IPS-18a (cell line): ENCODE measurements at regions not wholly inside any gene's neighbourhood (a gene's known extent, or its start where the extent isn't known, plus 50 kb on each side); places are given as distances from the start of the nearest gene placed in this dataset.

Source experiments
- H3K27ac ChIP-seq: one replicate; pipeline ENCODE4 v1.5.1; 2013; ENCODE audit warnings: low read length
- H3K27me3 ChIP-seq: one replicate; pipeline ENCODE4 v1.6.1; 2013; ENCODE audit warnings: mild to moderate bottlenecking, low read length; ENCODE audit not compliant: control insufficient read depth, insufficient read depth
- H3K36me3 ChIP-seq: one replicate; pipeline ENCODE4 v1.6.1; 2013; ENCODE audit warnings: low read depth, low read length; ENCODE audit not compliant: control insufficient read depth
- H3K4me1 ChIP-seq: one replicate; pipeline ENCODE4 v1.6.1; 2013; ENCODE audit warnings: low read depth, low read length; ENCODE audit not compliant: control insufficient read depth
- H3K4me3 ChIP-seq: one replicate; pipeline ENCODE4 v1.5.1; 2013; ENCODE audit warnings: low read length
- H3K9ac ChIP-seq: one replicate; pipeline ENCODE4 v1.6.1; 2013; ENCODE audit warnings: mild to moderate bottlenecking, low read length, moderate library complexity
- H3K9me3 ChIP-seq: one replicate; pipeline ENCODE4 v1.6.1; 2013; ENCODE audit warnings: low read depth, low read length; ENCODE audit not compliant: control insufficient read depth

GRCh38 chr9:115495836-115496235 lies 377.9 kb upstream of the TNC start:
- no peak overlapping the region for H3K4me3 ChIP-seq
- no peaks in the 10 kb centered on the region for H3K27me3 ChIP-seq
- no peak overlapping the region for H3K27ac ChIP-seq
- peaks cover 6% of the 10 kb centered on the region for H3K4me1 ChIP-seq
- no peaks in the 10 kb centered on the region for H3K9me3 ChIP-seq
- no peak overlapping the region for H3K9ac ChIP-seq
- H3K36me3 ChIP-seq, result peaks cover 3% of the 10 kb centered on the region

GRCh38 chr9:115498303-115498702 lies 380.3 kb upstream of the TNC start:
- Histone ChIP-seq H3K27me3 (no peaks in the 10 kb centered on the region), H3K4me3 (no peak overlapping the region), H3K27ac (no peak overlapping the region), H3K4me1 (peaks cover 2% of the 10 kb centered on the region), H3K9me3 (no peaks in the 10 kb centered on the region), H3K9ac (no peak overlapping the region), H3K36me3 (peaks cover 3% of the 10 kb centered on the region)

GRCh38 chr9:115507148-115507547 lies 389.2 kb upstream of the TNC start:
- no peaks in the 10 kb centered on the region for H3K27me3 ChIP-seq
- no peak overlapping the region for H3K4me3 ChIP-seq
- H3K27ac ChIP-seq, result no peak overlapping the region
- H3K9ac ChIP-seq, result no peak overlapping the region
- no peaks in the 10 kb centered on the region for H3K36me3 ChIP-seq
- H3K4me1 ChIP-seq, result no peaks in the 10 kb centered on the region
- no peaks in the 10 kb centered on the region for H3K9me3 ChIP-seq

GRCh38 chr9:115513148-115513547 lies 395.2 kb upstream of the TNC start:
- Histone ChIP-seq H3K27me3 (no peaks in the 10 kb centered on the region), H3K4me3 (no peak overlapping the region), H3K27ac (no peak overlapping the region), H3K9ac (no peak overlapping the region), H3K36me3 (no peaks in the 10 kb centered on the region), H3K9me3 (no peaks in the 10 kb centered on the region), H3K4me1 (peaks cover 22% of the 10 kb centered on the region)

GRCh38 chr9:115514454-115514853 lies 396.5 kb upstream of the TNC start:
- H3K9ac ChIP-seq, result no peak overlapping the region
- H3K27me3 ChIP-seq, result no peaks in the 10 kb centered on the region
- no peak overlapping the region for H3K4me3 ChIP-seq
- peaks cover 22% of the 10 kb centered on the region for H3K4me1 ChIP-seq
- H3K36me3 ChIP-seq, result no peaks in the 10 kb centered on the region
- H3K9me3 ChIP-seq, result no peaks in the 10 kb centered on the region
- no peak overlapping the region for H3K27ac ChIP-seq

GRCh38 chr9:115517335-115518075 lies 399.5 kb upstream of the TNC start:
- Histone ChIP-seq H3K9me3 (no peaks in the 10 kb centered on the region), H3K36me3 (no peaks in the 10 kb centered on the region), H3K27ac (no peak overlapping the region), H3K9ac (no peak overlapping the region), H3K27me3 (no peaks in the 10 kb centered on the region), H3K4me3 (no peak overlapping the region), H3K4me1 (peaks cover 22% of the 10 kb centered on the region)

- H3K9me3 ChIP-seq, result no peaks in the 10 kb centered on the region
- H3K4me3 ChIP-seq, result no peak overlapping the region
- peaks cover 3% of the 10 kb centered on the region for H3K4me1 ChIP-seq
- no peak overlapping the region for H3K27ac ChIP-seq
- H3K36me3 ChIP-seq, result no peaks in the 10 kb centered on the region
- H3K9ac ChIP-seq, result no peak overlapping the region
- H3K27me3 ChIP-seq, result no peaks in the 10 kb centered on the region
Measured at GRCh38 chr9:115520646-115521045, 402.7 kb upstream of the TNC start.

- Histone ChIP-seq H3K9me3 (no peaks in the 10 kb centered on the region), H3K27me3 (no peaks in the 10 kb centered on the region), H3K36me3 (no peaks in the 10 kb centered on the region), H3K9ac (no peak overlapping the region), H3K27ac (no peak overlapping the region), H3K4me1 (peaks cover 3% of the 10 kb centered on the region), H3K4me3 (no peak overlapping the region)
Measured at GRCh38 chr9:115522912-115523311, 405.0 kb upstream of the TNC start.

GRCh38 chr9:115524453-115525059 lies 406.6 kb upstream of the TNC start:
- no peaks in the 10 kb centered on the region for H3K27me3 ChIP-seq
- no peak overlapping the region for H3K4me3 ChIP-seq
- no peak overlapping the region for H3K27ac ChIP-seq
- no peak overlapping the region for H3K9ac ChIP-seq
- H3K36me3 ChIP-seq, result no peaks in the 10 kb centered on the region
- peaks cover 3% of the 10 kb centered on the region for H3K4me1 ChIP-seq
- no peaks in the 10 kb centered on the region for H3K9me3 ChIP-seq

- no peak overlapping the region for H3K9ac ChIP-seq
- peaks cover 3% of the 10 kb centered on the region for H3K4me1 ChIP-seq
- H3K27ac ChIP-seq, result no peak overlapping the region
- H3K27me3 ChIP-seq, result no peaks in the 10 kb centered on the region
- H3K9me3 ChIP-seq, result no peaks in the 10 kb centered on the region
- H3K4me3 ChIP-seq, result no peak overlapping the region
- H3K36me3 ChIP-seq, result no peaks in the 10 kb centered on the region
Measured at GRCh38 chr9:115525111-115526058, 407.4 kb upstream of the TNC start.

GRCh38 chr9:115531410-115532125 lies 413.6 kb upstream of the TNC start:
- no peak overlapping the region for H3K9ac ChIP-seq

More at GRCh38 chr9:115531410-115532125, 413.6 kb upstream of the TNC start:
- Histone ChIP-seq H3K27me3 (no peaks in the 10 kb centered on the region), H3K36me3 (no peaks in the 10 kb centered on the region), H3K27ac (no peak overlapping the region), H3K4me3 (no peak overlapping the region), H3K9me3 (no peaks in the 10 kb centered on the region), H3K4me1 (no peaks in the 10 kb centered on the region)
